ENCODE measurements at regions not wholly inside any gene's neighbourhood (a gene's known extent, or its start where the extent isn't known, plus 50 kb on each side); places are given as distances from the start of the nearest gene placed in this dataset.

DNA sequence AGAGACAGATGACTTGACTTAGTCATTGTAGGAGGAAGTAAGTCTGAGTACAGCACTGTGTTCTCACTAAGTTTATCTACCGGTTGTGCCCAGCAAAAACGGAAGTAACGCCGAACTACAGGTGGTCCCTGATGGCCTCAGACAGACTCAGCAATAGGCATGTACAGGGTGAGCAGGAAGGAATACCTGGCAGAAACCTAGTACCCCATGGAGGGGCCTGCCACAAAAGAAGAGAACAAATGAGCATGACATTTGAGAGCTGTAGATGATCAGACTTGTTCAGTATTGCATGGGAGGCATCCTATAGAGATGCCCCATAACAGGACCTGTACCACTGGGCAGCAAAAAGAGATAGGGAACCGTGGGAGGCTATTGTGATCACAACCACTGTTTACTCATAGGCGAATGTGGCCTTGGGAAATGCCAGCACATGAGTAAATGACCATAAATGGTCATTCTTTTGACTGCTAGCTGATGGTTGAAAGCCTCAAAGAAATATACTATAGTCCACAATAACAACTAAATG is 106.4 kb upstream of the TAB2 start:
- DNase-seq (ENCODE audit: insufficient read length, low spot score): no peak
- FAIRE-seq: no peak

DNA sequence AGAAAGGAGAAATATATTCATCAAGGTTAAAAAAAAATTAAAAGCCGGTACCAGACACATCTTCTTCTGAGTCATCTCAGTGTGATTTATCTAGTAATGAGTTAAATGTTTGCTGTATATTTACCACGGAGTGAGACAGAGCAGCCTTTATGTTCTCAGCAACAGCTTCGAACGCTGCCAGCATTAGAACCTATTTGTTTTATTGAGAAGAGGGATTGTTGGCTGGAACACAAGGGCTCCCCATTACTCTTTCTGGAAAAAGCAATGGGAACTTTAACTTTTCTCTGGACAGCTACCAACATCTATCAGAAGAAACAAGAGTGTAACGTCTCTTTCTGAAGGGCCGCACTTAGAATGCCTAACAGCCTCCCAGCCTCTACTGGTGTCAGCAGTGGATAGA is 105.3 kb upstream of the TAB2 start:
- DNase-seq (ENCODE audit: insufficient read length, low spot score): no peak
- FAIRE-seq: no peak

DNA sequence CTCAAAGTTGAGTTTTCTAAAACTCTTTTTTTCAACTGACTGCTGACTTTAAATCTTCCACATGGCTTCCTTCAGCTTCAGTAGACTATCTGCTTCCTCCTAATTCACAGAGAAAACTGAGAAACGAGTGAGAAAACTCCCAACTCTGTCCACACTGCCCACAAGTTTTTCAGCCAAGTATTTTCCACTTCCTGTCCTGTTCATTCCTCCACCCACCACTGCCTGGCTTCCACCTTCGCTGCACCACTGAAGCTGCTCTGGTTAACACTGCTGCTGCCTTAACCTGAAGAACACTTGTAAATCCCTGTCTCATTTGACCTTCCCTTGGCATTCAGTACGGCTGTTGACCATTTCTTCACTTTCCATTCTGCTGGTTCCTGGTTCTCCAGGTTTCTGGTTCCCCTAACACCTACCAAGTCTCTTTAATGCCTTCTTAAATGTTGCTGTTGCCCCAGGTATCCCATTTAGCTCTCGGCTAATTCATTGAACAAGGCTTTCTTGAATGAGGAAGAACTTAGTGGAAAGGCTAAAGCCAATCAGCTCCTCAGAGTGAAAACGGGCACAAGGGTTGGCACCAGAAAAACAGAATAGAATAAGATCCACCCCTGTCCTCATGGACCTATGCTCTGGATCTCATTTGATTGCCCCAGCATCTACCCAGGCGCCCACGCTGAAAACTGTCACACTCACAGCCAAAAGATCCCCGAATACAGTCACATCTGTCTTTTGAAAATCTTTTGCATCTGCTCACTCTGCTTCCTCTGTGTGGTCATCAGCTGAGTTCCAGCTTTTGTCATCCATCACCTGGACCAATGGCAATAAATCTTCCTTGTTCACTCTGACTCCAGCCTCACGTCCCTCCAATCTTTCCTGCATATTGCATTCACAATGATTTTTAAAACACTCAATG is 104.4 kb upstream of the TAB2 start:
- no peak for DNase-seq (ENCODE audit: insufficient read length, low spot score)
- no peak for FAIRE-seq

DNA sequence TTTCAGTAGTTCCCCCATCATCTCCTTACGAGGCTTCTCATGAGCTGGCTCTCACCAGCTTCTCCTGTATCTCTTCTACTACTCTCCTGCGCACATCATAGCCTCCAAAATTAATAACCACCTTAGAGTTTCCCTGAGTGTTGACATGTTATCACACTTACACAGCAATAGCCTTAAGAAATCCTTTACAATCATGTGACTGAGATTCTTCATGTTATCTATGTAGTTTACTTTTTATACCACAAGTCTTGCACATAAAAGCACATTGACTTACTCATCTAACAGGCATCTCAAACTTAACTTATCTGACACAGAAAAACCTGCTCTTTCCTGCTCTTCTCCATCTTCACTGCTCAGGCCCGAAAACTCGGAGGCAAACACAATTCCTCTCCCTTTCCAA is 103.7 kb upstream of the TAB2 start:
- DNase-seq (ENCODE audit: insufficient read length, low spot score): no peak
- no peak for FAIRE-seq

DNA sequence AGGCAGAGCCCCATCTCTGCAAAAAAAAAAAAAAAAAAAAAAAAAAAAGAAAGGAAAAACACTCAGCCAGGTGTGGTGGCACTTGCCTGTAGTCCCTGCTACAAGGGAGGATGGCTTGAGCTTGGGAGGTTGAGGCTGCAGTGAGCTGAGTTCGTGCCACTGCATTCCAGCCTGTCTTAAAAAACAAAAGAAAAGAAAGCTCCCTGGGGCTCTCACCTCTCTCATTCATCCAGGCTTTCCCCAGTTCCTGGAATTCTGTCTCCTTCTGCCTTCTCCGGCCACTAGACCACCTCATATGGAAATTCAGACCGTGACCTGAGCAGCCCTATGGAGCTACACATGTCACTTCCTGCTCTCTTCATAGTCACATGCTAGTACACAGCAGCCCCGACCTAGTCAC is 101.1 kb upstream of the TAB2 start:
- FAIRE-seq (no peak), DNase-seq (ENCODE audit: insufficient read length, low spot score) (no peak)

DNA sequence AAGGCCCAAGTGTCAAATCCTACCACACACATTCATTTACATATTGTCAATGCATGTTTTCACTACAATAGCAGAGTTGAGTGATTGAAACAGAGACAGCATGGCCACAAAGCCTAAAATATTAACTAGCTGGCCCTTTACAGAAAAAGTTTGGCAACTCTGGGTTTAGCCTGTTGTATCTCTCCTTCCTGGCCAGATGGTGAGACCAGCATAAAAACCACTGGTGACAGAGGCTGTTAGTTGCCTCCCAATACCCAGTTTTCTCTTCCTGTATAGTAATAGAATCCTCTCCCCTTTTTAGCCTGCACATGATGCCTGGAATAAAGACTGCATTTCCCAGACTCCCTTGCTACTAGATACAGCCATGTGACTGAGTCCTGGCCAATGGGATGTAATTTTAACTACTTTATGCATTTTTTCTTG is 100.0 kb upstream of the TAB2 start:
- FAIRE-seq: no peak

DNA sequence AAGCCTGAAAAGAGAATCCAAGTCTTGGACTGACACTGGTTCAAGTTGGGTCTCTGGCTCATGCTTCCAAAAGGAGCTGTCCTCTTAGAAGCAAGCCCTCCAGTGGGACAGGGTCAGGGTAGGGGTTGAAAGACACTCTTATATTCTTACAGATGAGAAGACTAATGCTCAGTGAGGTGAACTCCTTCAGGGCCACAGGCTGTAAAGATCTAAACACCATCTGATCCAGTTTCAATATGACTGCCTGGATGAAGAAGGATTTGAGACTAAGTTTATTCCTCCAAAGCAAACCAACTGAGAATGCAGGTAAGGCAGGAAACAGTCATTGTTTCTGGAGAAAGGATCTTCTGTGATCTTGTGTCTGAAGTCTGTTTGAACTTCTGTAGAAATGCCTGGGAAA is 99.0 kb upstream of the TAB2 start:
- no peak for DNase-seq (ENCODE audit: insufficient read length, low spot score)
- FAIRE-seq: no peak

More for the DNA sequence above, 100.0 kb upstream of the TAB2 start:
- no peak for DNase-seq (ENCODE audit: insufficient read length, low spot score)

DNA sequence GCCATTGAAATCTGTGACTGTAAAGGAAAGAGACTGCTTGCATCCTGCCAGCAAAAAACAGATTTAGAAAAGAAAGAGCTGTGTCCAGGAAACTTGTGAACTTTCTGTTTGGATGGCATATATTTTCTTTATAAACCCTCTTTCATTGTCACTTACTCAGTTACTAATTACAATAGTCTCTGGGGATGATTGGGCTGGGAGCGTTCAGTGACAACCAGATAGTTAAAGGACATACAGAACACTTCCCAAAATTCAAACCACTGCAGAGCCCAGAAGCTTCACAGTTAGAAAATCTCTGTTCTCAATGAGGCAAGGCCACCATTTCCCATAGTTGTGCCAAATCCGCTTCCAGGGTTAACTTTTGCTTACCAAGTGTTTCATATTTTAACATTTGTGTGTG is 98.6 kb upstream of the TAB2 start:
- no peak for FAIRE-seq
- no peak for DNase-seq (ENCODE audit: insufficient read length, low spot score)

DNA sequence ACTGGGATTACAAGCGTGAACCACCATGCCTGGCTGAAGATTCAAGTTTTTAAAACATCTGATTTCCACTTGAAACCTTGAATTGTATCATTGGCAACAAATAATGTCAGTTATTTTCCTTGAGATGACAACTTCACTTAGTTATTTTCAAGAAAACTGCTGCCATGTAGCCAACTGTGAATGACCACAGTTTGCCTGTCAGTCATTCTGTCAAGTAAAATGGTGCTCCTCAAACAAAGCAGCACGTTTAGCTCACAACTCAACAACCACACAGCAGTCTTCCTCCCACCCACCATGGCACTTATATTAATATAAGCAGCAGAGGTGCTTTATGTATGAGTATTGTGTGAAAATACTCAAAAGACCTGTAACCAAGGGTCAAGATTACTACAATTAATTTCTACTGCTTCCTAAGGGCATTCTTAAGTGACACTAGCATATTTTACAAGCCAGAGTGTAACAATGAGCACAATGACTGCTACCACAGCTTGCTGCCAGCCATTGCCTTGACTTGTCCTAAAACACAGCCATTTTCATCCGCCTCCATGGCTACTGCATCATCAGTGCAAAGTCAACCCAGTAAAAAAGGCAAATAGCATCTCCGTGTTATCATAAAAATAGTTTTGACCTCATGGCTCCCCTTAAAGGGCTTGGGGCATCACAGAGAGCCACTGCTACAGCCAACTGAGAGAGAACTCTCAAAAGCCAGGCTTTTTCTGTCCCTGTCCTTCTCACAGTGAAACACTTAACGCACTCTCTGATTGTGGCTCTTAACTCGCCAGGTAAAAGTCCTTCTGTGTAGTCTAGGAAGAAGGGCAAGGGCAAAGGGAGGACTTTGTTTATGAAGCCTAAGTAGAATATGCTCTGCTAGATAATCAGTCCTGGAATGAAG is 96.4 kb upstream of the TAB2 start:
- FAIRE-seq: no peak
- DNase-seq (ENCODE audit: insufficient read length, low spot score): no peak

DNA sequence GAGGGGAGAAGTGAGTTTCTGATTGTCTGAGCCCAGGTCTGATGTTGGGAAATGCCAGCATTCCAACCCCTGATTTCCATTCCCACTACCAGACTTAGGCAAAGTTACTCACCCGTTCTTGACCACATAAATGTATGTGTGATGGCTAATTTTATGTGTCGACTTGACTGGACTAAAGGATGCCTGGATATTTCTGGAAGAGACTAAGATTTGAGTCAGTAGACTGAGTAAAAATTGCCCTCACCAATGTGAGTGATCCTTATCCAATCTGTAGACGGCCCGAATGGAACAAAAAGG is 95.8 kb upstream of the TAB2 start:
- FAIRE-seq (no peak), DNase-seq (ENCODE audit: insufficient read length, low spot score) (no peak)

DNA sequence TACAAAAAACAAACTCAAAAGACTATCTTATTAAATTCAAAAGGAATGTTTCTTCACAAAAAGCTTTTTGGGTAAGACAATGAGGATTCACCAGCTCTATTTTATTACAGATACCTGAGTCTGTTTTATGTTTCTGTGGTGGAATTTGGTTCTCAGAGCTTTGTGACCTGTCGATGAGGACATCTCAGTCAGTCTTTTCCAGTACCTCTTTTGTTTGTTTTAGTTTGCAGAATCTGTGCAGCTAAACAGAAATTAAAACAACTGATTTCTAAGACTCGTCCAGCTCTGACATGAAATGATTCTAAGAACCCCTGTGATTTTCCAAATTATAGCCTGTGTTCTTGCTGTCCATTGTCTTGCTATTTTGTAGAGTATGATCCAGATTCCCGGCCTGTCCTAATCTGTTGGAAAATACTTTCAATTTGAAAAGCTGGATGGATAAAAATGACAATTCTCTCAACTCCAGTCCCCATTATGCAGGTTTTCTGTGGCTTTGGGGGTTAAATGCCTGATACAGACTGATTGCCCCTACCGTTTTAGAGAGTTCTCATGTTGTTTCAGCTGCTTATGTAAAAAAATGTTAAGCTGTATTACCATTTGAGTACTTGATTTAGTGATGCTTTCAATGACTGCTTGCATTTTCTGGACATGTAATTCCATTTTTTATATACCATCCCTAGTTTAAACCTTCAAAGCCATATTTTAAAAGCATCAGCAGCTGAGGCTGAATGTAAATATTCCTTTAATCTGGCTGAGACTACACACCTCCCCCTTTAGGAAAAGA is 94.2 kb upstream of the TAB2 start:
- DNase-seq (ENCODE audit: insufficient read length, low spot score): no peak
- no peak for FAIRE-seq

DNA sequence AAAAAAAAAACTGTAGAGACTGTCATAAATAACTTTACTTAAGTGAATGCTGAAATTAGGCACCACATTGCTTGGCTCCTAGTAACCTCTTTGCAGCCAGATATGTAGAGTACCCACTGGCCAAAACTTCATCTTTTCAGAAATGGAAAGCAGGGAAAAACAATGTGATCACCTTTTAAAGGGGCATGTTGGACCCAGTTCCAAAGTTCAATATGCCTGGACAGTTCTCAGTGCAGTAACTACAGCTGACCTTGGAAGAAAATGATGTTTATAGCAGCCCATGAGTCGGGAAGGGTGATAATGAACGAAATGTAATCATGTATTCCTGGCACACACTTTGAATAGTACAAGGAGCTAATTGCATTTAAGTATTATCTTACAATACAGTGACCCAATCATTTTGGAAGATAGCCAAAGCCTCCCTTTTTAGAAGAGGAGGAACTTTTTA is 93.6 kb upstream of the TAB2 start:
- no peak for DNase-seq (ENCODE audit: insufficient read length, low spot score)
- FAIRE-seq: no peak

DNA sequence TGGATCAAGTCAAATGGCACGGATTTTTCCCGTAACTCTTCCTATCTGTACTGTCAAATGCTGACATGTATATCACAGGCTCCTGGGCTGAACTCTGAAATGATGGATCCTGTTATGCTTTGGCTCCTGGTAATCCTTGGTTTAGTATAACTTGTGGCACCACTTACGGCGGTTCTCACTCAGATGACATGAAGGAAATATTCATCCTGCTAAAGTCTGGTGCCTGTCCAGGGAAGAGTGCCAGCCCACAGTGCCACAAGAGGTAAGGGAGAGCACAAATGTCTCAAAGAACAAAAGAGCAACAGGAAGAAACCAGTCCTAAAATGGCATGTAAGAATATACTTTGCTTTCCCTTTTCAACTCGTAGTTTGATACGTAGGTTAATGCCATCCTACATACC is 93.1 kb upstream of the TAB2 start:
- no peak for DNase-seq (ENCODE audit: insufficient read length, low spot score)
- no peak for FAIRE-seq

DNA sequence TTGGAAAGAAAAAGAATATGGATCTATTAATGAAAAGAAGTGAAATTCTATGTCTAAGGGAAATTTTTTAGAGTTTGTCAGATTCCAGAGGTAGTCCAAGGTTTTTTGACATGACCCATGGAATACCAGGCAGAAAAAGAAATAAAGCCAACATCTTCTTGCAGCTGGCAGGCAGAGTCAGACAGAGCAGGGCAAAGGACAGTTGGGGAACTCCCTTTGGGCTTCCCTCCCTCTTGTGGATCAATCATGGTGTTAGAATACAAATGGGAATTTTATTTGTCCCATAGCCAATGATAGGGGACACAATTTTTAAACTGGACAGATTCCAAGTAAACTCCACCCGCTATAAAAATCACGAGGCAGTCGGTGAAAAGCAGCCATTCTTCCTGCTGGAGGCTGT is 92.1 kb upstream of the TAB2 start:
- DNase-seq (ENCODE audit: insufficient read length, low spot score) (no peak), FAIRE-seq (no peak)

DNA sequence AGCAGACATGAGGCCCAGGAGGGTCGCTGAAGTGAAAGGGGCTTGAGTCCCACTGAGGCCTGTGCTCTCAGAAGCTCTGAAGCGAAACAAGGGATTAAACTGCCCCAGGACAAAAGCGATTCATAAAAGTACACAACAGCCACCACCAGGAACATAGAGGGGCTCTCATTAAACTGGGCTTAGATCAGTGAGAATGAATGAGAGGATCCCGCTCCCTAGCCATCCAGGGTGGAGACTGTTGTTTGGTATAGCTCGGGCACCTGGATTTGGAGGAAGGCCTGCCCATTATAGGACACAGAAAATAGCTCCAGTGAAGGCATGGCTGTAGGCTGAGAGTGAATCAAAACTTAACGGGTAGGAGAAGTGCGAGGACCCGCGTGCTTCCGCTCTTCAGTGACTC is 91.6 kb upstream of the TAB2 start:
- no peak for DNase-seq (ENCODE audit: insufficient read length, low spot score)
- FAIRE-seq: no peak

DNA sequence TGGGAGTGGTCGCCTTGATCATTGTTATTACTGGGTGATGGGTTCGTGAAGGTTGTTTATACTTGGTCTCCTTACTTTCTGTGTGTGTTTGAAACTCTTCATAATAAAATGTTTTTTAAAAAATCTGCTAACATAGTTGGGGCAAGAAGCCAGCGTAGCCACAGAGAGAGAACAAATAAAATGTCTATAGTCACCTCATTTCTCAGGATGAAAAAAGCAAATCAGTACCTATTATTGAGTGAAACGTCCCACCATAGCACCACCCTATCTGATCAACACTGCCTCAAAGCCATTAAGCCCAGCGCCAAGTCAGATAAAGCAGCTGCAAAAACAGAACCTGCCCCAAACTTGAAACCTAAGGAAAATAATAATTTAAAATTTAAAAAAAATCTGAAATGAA is 89.7 kb upstream of the TAB2 start:
- no peak for FAIRE-seq

DNA sequence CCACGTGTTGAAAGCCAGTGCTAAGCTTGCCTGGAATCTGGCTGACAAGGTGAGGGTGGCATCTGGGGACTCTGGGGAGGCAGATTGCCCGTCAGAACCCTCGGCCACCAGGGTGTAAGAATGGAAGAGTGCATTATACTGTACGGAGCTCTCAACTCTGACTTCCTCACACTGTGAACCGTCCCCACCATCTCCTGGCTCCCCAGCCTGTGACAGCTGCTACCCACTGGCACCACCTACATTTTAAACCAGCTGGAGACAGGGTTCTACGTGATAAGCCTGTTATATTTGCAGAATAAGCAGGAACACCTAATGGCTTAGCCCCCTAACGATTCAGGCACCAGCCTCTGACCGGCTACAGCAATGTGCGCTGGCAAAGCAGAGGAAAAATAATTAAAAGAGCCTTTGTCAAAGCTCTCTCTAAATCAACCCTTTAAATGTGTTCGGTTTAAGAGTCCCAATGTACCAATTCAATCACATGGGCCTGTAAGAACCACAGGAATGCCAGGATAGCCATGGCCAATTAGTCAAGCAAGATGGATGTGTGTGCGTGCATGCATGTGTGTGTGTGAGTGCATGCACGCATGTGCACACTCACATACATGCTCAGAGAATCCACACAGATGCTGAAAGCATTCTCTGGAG is 89.1 kb upstream of the TAB2 start:
- DNase-seq (ENCODE audit: insufficient read length, low spot score) (no peak), FAIRE-seq (no peak)

More for the DNA sequence above, 89.7 kb upstream of the TAB2 start:
- no peak for DNase-seq (ENCODE audit: insufficient read length, low spot score)

DNA sequence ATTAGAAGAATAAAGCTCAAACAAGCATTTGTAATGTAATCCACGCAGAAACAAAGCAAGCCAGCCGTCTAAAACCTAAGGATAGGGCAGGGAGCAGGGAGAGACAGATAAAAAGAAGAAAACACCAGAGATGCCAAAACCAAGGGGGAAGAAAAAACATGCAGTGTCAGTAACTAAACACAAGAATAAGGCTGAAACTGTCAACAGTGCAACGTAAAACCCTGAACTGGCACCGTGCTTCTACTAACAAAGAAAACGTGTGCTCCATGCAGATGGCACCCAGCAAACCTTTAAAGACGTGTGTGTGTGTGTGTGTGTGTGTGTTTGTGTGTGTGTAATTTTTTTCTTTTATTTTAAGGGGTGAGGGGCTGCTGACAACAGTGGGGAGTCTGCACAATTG is 88.4 kb upstream of the TAB2 start:
- FAIRE-seq: no peak
- DNase-seq (ENCODE audit: insufficient read length, low spot score): no peak

DNA sequence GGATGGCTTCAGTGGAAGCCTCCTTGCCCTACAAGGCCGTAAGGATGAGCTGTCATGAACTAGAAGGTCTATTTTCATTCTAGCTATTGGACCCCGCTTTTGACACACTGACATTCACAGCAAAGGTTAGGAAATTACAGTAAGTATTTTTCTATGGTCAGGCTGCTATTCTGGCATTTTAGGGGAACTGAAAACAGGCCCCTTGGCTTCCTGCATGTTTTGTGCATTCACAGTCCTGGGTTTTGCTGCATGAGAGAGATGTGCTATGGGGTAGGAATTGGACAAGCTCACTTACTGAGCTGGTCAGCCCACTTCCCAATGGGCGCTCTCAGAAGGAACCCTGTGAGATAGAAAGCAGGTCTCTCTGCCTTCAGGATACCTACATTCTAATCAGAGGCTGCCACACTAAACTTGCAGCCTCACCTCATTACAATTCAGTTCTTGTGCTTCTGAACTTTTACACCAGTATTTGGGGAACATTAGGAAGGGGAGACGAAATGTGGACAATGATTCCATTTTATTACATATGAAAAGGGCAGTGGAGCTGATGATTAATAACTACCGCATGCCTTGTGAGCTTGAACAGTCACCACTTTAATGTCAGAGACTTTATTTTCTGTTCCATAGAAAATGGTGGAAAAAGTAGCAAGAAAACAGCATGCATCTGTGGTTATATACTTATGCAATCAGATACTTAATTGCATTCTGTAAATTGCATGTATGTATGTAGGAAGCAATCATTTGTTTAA is 86.6 kb upstream of the TAB2 start:
- FAIRE-seq (no peak), DNase-seq (ENCODE audit: insufficient read length, low spot score) (no peak)

DNA sequence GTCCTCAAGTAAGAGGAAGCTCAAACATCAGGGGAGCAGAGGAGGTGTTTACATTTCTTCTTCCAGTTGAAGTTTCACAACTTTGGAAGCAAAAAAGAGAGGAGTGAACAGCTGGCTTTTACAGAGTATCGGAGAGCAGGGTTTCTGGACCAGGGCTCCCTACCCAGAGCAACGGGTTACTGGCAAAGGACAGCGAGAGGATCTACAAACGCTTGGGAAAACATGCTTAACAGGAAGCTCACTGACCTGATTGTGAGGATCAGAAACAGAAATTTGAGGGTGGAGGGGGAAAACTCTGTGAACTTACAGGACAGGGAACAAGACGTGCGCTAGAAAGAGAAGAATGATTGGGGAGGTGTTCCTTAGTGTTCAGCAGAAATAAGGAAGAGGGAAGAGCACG is 85.7 kb upstream of the TAB2 start:
- FAIRE-seq: no peak
- DNase-seq (ENCODE audit: insufficient read length, low spot score): no peak

All from HTR-8/SVneo (cell line).